ENCODE measurements at regions not wholly inside any gene's neighbourhood (a gene's known extent, or its start where the extent isn't known, plus 50 kb on each side); places are given as distances from the start of the nearest gene placed in this dataset.

- TF ChIP-seq CHD7 (IDR thresholded peaks at IDR 0.05; ENCODE audit: insufficient replicate concordance, low read length) (no peak), CHD1 (IDR thresholded peaks at IDR 0.05; ENCODE audit: low read depth, low read length) (no peak), POU5F1 (IDR thresholded peaks at IDR 0.05; ENCODE audit: low read depth, low read length) (no peak), FOSL1 (IDR thresholded peaks at IDR 0.05; ENCODE audit: insufficient read depth, low read depth, low read length) (no peak), USF2 (IDR thresholded peaks at IDR 0.05; ENCODE audit: low read length) (no peak), BCL11A (IDR thresholded peaks at IDR 0.05; ENCODE audit: low read depth in 2 of 2, low read length in 2 of 2) (no peak), KDM5A (IDR thresholded peaks at IDR 0.05; ENCODE audit: low read length) (no peak), EZH2 (IDR thresholded peaks at IDR 0.05; ENCODE audit: low read depth, low read length, severe bottlenecking) (no peak), CREB1 (IDR thresholded peaks at IDR 0.05) (no peak), GTF2F1 (IDR thresholded peaks at IDR 0.05; ENCODE audit: borderline replicate concordance, low read depth, low read length) (no peak), CEBPB (IDR thresholded peaks at IDR 0.05; ENCODE audit: low read depth, low read length) (no peak)
These were observed 299.4 kb downstream of the KCTD12 start (continued) for GRCh38 chr13:76586842-76587241.

Data from H1 (cell line).